NCI-H1436 treated with DMSO at 0.1 percent for 48 hours (cell line): ENCODE measurements at regions not wholly inside any gene's neighbourhood (a gene's known extent, or its start where the extent isn't known, plus 50 kb on each side); places are given as distances from the start of the nearest gene placed in this dataset.
A peak's percentile ranks its signal among the peaks of the same experiment; 100 is the strongest.
"Not testable (repeated sequence)": the region's sequence is repeated elsewhere in the genome, so short reads cannot be mapped to it uniquely, and the experiment has no call there.

Experiments
- DNase-seq: peaks from one replicate; lab custom pipeline; 2025; lab: John Stamatoyannopoulos, UW

- DNase-seq, result no peak
Measured at GRCh38 chr5:60077292-60077691, 183.8 kb upstream of the PDE4D start.

DNA sequence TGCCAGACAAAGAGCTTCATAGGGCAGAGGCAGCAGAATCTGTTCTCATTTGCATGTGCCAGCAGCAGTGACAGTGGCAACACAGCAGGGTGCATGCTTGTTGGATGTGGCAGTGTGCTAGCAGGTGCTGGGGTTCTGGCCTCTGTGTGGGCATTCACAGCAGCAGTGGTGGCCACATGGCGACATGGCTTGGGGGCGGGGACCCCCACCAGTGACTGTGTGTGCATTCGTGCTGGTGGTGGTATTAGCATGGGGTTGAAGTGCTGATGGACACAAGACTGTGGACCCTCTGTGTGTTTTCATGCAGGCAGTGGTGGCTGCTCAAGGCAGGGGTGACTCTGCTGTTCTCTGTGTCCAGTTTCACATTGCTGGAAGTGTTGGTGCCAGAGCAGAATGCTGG lies 183.2 kb upstream of the PDE4D start:
- DNase-seq, result no peak

DNA sequence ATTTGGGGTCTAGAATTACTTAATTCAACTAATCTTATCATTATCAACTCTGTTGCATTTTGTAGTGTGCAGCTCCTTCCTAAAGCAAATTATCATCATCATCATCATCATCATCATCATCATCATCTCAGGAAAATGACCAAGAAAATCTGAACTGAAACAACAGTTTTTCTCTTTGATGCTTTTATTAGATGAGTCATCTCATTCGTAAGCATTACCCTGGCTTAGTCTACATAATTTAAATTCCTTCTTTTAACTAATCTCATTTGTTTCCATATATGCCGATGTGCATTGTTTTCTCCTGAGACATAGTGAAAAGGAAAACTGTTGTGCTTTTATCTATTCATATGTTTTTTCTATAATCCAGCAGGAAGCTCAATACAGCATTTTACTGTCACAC lies 173.0 kb upstream of the PDE4D start:
- DNase-seq, result no peak

- no peak for DNase-seq
Measured at GRCh38 chr5:60060389-60060788, 166.9 kb upstream of the PDE4D start.

DNA sequence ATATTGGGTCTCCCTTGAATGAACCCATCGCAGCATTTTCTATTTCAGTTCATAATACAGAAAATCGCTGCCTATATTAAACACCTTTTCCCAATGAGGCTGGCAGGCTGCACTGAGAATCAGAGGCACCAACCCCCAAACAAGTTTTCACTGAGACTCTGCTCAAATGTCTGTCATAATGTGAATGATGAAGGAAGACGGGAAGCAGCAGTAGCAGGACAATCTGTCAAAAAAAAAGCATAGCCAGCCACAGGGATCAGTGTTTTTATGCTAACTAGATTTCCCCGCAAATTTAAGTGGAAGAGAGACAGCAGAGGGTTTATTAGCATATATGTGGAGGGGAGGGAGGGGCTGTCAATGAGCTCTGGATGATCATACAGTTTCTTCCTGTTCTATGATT lies 162.7 kb upstream of the PDE4D start:
- no peak for DNase-seq

DNA sequence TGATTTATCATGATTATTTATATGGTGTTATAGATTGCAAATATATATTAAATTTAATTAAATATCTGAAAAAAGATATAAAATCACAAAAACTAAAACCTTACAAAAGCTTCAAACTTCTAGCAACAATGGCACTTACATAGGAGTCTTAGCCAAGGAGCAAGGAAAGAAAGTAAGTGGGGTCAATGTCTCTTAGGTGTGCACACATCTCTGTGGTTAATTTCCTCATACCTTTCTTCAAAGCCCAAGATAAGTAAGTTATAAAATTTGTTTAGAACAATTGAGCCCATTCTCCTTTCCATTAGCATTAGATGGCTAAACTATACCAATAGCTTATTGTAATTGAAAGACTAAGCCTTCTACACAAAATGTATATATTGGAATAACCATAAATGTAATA lies 161.6 kb upstream of the PDE4D start:
- no peak for DNase-seq

GRCh38 chr5:60041996-60042664 lies 148.6 kb upstream of the PDE4D start:
- DNase-seq, result not testable (repeated sequence)

DNA sequence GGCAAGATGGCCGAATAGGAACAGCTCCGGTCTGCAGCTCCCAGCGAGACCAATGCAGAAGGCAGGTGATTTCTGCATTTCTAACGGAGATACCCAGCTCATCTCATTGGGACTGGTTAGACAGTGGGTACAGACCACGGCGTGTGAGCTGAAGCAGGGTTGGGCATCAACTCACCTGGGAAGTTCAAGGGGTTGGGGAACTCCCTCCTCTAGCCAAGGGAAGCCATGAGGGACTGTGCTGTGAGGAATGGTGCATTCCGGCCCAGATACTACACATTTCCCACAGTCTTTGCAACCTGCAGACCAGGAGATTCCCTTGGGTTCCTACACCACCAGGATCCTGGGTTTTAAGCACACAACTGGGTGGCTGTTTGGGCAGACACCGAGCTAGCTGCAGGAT lies 148.0 kb upstream of the PDE4D start:
- DNase-seq, result not testable (repeated sequence)

- DNase-seq, result peak; percentile 10
Measured at GRCh38 chr5:60036192-60036938, 142.8 kb upstream of the PDE4D start.

DNA sequence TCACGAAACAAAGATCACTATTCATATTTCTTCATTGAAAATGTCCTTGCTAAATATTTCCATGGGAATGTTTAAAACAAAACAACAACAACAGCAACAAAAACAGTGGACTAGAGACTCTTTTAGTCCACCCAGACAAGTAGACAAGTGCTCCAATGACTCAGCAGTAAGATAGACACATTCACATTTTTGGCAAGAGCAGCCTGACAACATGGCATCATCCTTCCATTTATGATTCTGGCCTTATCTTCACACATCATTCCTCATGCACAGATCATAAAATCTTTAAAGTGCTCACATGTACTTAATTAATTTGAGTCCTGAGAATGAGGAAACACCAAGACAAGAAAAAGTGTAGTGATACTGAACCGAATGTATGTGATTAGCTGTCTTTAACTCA lies 132.6 kb upstream of the PDE4D start:
- DNase-seq, result no peak

DNA sequence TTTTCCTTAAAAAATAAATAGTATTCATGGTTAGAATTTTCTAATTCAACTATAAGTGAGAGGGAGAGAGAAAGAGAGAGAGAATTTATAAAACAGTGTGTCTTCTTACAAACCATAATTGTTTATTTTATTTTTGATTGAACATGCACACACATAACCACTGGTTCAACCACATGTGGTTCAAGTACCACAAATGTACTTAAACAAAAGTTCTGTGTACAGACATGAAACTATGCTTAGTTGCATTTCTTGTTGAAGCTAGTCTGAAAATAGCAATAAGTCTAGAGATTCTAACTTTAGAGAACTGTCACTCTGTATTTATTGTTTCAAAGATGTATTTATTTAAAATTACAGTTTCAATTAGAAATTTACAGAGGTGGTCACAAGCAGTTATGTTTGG lies 130.6 kb upstream of the PDE4D start:
- no peak for DNase-seq

- DNase-seq, result no peak
Measured at GRCh38 chr5:60023255-60023654, 129.7 kb upstream of the PDE4D start.

DNA sequence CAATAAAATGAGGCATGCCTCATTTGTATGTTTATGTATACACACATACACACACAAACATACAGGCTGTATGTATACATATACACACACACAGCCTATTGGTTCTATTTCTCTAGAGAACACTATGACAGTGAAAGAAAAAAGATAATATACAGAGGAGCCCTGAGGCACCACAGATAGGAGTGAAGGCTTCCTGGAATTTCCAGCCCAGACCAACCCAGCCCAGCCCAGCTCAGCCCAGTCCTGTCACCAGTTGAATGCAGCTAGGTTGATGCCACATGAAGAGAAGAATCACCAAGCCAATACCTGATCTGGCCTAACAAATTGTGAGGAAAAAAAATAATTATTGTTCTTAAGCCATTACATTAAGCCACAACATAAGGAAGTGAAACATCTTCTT lies 126.9 kb upstream of the PDE4D start:
- no peak for DNase-seq

GRCh38 chr5:60018960-60019359 lies 125.4 kb upstream of the PDE4D start:
- DNase-seq, result not testable (repeated sequence)

DNA sequence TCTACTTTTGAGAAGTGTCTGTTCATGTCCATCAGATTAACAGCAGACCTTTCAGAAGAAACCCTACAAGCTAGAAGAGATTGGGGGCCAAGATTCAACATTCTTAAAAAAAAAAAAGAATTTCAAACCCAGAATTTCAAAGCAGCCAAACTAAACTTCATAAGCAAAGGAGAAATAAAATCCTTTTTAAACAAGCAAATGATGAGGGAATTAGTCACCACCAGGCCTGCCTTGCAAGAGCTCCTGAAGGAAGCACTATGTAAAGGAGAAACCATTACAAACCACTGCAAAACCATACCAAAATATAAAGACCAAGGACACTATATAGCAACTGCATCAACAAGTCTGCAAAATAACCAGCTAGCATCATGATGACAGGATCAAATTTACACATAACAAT lies 124.6 kb upstream of the PDE4D start:
- DNase-seq, result no peak

DNA sequence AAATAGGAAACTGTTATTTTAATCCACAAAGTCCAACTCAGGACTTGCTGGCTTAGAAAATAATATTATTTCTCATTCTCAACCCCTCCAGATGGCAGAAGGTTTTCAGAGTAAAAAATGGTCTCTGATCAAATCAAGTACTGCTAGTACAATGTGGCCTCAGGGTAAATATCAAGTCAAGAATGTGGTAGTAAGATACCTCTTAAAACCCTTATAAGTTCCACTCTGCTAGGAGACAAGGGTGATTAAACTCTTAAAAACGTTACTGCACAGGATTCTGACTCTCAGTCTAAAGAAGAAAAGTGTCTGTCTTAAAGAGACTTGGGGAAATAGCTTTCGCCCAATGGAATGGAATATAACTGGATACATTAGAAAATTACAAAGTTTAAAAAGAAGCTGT lies 120.8 kb upstream of the PDE4D start:
- no peak for DNase-seq

- no peak for DNase-seq
Measured at GRCh38 chr5:60010853-60011252, 117.3 kb upstream of the PDE4D start.

GRCh38 chr5:60010328-60010727 lies 116.8 kb upstream of the PDE4D start:
- no peak for DNase-seq

DNA sequence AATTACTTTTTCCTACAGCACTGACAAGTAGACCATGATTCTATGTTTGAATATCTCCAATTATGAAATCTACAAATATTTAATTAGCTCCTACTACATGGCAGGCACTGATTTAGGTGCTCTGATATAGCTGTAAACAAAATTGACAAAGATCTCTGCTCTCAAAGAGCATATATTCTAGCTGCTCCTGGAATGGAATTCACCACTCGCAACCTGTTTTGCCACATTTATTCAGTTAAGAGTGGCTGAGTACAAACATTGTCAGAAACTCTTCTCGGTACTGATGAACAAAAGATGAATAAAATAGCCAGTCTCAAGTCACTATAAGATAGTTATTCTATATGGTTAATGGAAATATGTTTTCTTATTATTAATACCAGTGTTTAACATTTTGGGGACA lies 114.2 kb upstream of the PDE4D start:
- DNase-seq, result no peak

DNA sequence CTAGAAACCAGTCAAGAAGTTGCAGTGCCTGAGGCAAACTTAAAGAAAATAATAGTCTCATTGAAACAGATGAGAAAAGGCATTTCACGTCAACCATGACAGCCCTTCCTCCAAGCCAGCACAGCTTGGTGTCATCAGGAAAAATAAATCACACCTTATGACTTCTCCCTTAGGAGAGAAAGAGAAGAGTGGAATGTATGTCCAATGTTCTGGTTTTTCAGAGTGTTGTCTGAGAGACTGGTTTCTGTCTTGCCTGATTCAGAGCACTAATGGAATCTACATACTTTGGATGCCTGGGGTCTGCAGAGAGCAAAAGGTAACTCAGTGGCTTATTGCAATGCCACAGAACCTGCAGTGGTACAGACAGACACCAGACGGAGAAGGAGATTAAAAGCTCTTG lies 105.5 kb upstream of the PDE4D start:
- no peak for DNase-seq

DNA sequence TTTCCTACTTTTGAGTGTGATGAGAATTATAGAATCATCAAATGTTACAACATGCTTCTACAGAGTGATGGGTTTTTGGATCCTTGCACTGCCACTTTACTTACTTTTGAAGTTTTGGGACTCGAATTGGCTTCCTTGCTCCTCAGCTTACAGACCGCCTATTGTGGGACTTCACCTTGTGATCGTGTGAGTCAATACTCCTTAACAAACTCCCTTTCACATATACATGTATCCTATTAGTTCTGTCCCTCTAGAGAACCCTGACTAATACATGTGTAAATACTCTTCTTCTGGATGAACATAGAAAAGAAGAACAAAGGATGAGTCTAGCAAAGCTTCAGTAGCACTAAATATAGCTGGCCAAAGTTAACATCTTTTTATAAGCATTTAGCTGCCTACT lies 98.7 kb upstream of the PDE4D start:
- no peak for DNase-seq

DNA sequence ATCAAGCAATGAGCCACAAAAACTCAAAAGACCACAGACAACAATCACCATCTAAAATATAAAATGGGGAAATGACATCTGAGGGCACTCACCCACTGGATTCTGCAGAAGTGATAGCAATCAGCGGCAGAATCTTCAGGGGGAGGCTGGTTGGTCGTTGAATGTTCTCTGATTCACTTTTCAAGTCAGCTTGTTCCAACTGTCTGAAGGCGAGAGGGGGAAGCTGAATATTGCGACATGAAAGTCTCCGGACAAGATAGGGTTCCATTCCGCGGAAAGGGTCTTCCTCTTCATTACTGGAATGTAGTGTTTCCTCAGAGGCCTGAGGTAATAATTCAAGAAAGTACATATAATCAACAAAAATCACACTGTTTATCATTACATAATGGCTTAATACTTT lies 94.9 kb upstream of the PDE4D start:
- DNase-seq, result no peak

GRCh38 chr5:59976342-59976741 lies 82.8 kb upstream of the PDE4D start:
- DNase-seq, result no peak

DNA sequence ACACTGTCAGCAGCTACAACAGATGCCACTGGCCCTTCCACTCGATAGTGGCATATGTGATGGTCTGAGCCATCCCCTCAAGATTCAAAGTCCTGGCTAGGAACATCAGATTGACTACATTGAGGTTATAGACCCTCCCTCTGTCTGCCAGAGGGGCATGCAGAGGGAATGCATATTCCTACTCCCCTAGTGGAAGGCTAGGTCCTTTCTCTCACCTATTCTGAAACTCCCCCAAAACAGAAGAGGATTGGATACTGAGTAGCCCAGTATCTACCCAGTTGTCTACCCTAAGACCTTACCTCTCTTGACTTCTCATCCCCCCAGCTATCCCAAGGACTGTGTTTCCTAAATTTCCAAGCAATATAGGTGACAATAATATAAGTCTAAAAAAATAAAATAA lies 78.5 kb upstream of the PDE4D start:
- DNase-seq, result no peak
